IMR-90 (cell line): ENCODE measurements at regions not wholly inside any gene's neighbourhood (a gene's known extent, or its start where the extent isn't known, plus 50 kb on each side); places are given as distances from the start of the nearest gene placed in this dataset.

Experiments
- ATAC-seq: fragments of 200-7000 bp; cut with Tn5 transposase; 2 replicates; pipeline ENCODE4 v1.9.1; 2020; ENCODE audit warnings: low read depth, mild to moderate bottlenecking, moderate library complexity
- BruUV-seq: library from RNA; stranded (reverse); fragments of 400-500 nt; replicated peaks from 2 replicates; lab custom pipeline; 2021; lab: Mats Ljungman, UMichigan
- CTCF ChIA-PET: fragments of 300-600 bp; formaldehyde crosslinking; extraction: SDS; loops from one replicate; lab custom pipeline; 2021; ENCODE audit warnings: antibody characterized with exemption; lab: Yijun Ruan, JAX
- POLR2A ChIA-PET: fragments of 300-600 bp; sonication (Branson Sonifier 250); formaldehyde crosslinking; loops from one replicate; lab custom pipeline; 2022; ENCODE audit warnings: antibody characterized with exemption; ENCODE audit not compliant: unreplicated experiment; lab: Charles Lee
- DNase-seq: peaks from one replicate; pipeline ENCODE4 v3.0.0; 2013
- H2AFZ ChIP-seq: replicated peaks from 2 replicates; pipeline ENCODE3; 2013; ENCODE audit warnings: low read length, mild to moderate bottlenecking; ENCODE audit not compliant: poor library complexity
- H2AK5ac ChIP-seq: 2 replicates; pipeline ENCODE4 v1.6.1; 2013; ENCODE audit warnings: low read depth, low read length, inconsistent platforms
- H2AK9ac ChIP-seq: replicated peaks from 2 replicates; pipeline ENCODE3; 2013; ENCODE audit warnings: mild to moderate bottlenecking, low read depth, low read length, moderate library complexity; ENCODE audit not compliant: poor library complexity
- H2BK120ac ChIP-seq: 2 replicates; pipeline ENCODE4 v1.6.1; 2013; ENCODE audit warnings: low read depth, low read length, inconsistent platforms
- H2BK15ac ChIP-seq: 3 replicates; pipeline ENCODE4 v1.6.1; 2013; ENCODE audit warnings: low read depth, low read length, inconsistent platforms
- H2BK20ac ChIP-seq: 2 replicates; pipeline ENCODE4 v1.6.1; 2013; ENCODE audit warnings: low read depth, mild to moderate bottlenecking, inconsistent platforms, low read length, moderate library complexity
- H2BK5ac ChIP-seq: 2 replicates; pipeline ENCODE4 v1.6.1; 2013; ENCODE audit warnings: mild to moderate bottlenecking, low read depth, low read length, inconsistent platforms; ENCODE audit not compliant: poor library complexity, severe bottlenecking
- H3K14ac ChIP-seq: replicated peaks from 2 replicates; pipeline ENCODE4 v1.6.1; 2013; ENCODE audit warnings: low read depth, low read length, inconsistent platforms
- H3K18ac ChIP-seq: 2 replicates; pipeline ENCODE4 v1.6.1; 2013; ENCODE audit warnings: low read depth, low read length, control low read depth
- H3K23ac ChIP-seq: 2 replicates; pipeline ENCODE4 v1.6.1; 2013; ENCODE audit warnings: low read depth, low read length, inconsistent platforms
- H3K27ac ChIP-seq: 2 replicates; pipeline ENCODE4 v1.5.1; 2013; ENCODE audit warnings: mild to moderate bottlenecking, control low read depth, low read length; ENCODE audit not compliant: insufficient read depth
- H3K27me3 ChIP-seq: 2 replicates; pipeline ENCODE4 v1.6.1; 2013; ENCODE audit warnings: low read length; ENCODE audit not compliant: control insufficient read depth, insufficient read depth
- H3K36me3 ChIP-seq: 2 replicates; pipeline ENCODE4 v1.6.1; 2013; ENCODE audit warnings: low read length, mixed read lengths; ENCODE audit not compliant: control insufficient read depth, insufficient read depth
- H3K4ac ChIP-seq: 2 replicates; pipeline ENCODE4 v1.6.1; 2013; ENCODE audit warnings: low read depth, low read length, inconsistent platforms
- H3K4me1 ChIP-seq: 2 replicates; pipeline ENCODE4 v1.6.1; 2013; ENCODE audit warnings: low read length, mixed read lengths; ENCODE audit not compliant: control insufficient read depth, insufficient read depth
- H3K4me2 ChIP-seq: 2 replicates; pipeline ENCODE4 v1.6.1; 2013; ENCODE audit warnings: low read depth, mild to moderate bottlenecking, control low read depth, low read length, moderate library complexity
- H3K4me3 ChIP-seq: 2 replicates; pipeline ENCODE4 v1.5.1; 2013; ENCODE audit warnings: low read depth, mild to moderate bottlenecking, control low read depth, low read length, moderate library complexity; ENCODE audit not compliant: insufficient read depth
- H3K56ac ChIP-seq: 2 replicates; pipeline ENCODE4 v1.6.1; 2013; ENCODE audit warnings: low read length, inconsistent platforms; ENCODE audit not compliant: insufficient read depth; ENCODE audit errors: extremely low read depth
- H3K79me1 ChIP-seq, 2 experiments: 2 replicates each; pipeline ENCODE4 v1.6.1; 2013; ENCODE audit warnings: low read length in 2 of 2, inconsistent platforms in 1 of 2, low read depth in 1 of 2
- H3K9ac ChIP-seq: 2 replicates; pipeline ENCODE4 v1.6.1; 2013; ENCODE audit warnings: low read depth, low read length, control low read depth
- H3K9me1 ChIP-seq: 2 replicates; pipeline ENCODE4 v1.6.1; 2013; ENCODE audit warnings: low read length, inconsistent platforms; ENCODE audit not compliant: insufficient read depth
- H3K9me3 ChIP-seq: 2 replicates; pipeline ENCODE4 v1.6.1; 2013; ENCODE audit warnings: low read length; ENCODE audit not compliant: control insufficient read depth, insufficient read depth
- H4K20me1 ChIP-seq: 2 replicates; pipeline ENCODE4 v1.6.1; 2013; ENCODE audit warnings: low read length, inconsistent platforms; ENCODE audit not compliant: insufficient read depth
- H4K5ac ChIP-seq: 2 replicates; pipeline ENCODE4 v1.6.1; 2013; ENCODE audit warnings: mild to moderate bottlenecking, low read depth, low read length, control low read depth
- H4K8ac ChIP-seq, 2 experiments: 2 replicates each; pipeline ENCODE4 v1.6.1; 2013; ENCODE audit warnings: low read depth in 2 of 2, low read length in 2 of 2, control low read depth in 1 of 2, inconsistent platforms in 1 of 2
- H4K91ac ChIP-seq: 2 replicates; pipeline ENCODE4 v1.6.1; 2013; ENCODE audit warnings: low read depth, low read length, inconsistent platforms; ENCODE audit not compliant: insufficient read depth
- CEBPB ChIP-seq: IDR thresholded peaks from 2 replicates; pipeline ENCODE4 v1.6.1; 2012; ENCODE audit warnings: low read depth, low read length, improper control_type of control experiment
- CHD1 ChIP-seq: IDR thresholded peaks from 2 replicates; pipeline ENCODE4 v1.6.1; 2012; ENCODE audit warnings: low read depth, low read length, improper control_type of control experiment
- CTCF ChIP-seq: conservative IDR thresholded peaks from 2 replicates; pipeline ENCODE4 v1.5.1; 2012; ENCODE audit warnings: mild to moderate bottlenecking, low read depth, low read length, improper control_type of control experiment
- FOS ChIP-seq: fragments of 150-350 bp; IDR thresholded peaks from 2 replicates; pipeline ENCODE4 v1.6.1; 2016; ENCODE audit warnings: low read depth, low read length
- MAZ ChIP-seq: IDR thresholded peaks from 2 replicates; pipeline ENCODE4 v1.6.1; 2012; ENCODE audit warnings: low read depth, mild to moderate bottlenecking, low read length, improper control_type of control experiment, moderate library complexity, borderline replicate concordance
- RAD21 ChIP-seq: IDR thresholded peaks from 2 replicates; pipeline ENCODE4 v1.6.1; 2012; ENCODE audit warnings: low read length, improper control_type of control experiment
- SMC3 ChIP-seq: fragments of 150-350 bp; IDR thresholded peaks from 2 replicates; pipeline ENCODE4 v1.6.1; 2016; ENCODE audit warnings: low read depth, mild to moderate bottlenecking, antibody characterized with exemption, low read length, moderate library complexity
- WGBS, 2 experiments: methylation state at CpG; one replicate each; pipeline versions ENCODE4 v1.1.5 to v1.1.7; 2013; ENCODE audit warnings: missing lambda C conversion rate in 2 of 2; ENCODE audit not compliant: insufficient read length in 1 of 2; ENCODE audit errors: extremely low coverage in 2 of 2; 5-methylcytosine and 5-hydroxymethylcytosine counted together
- dilution Hi-C: fragments of 300-500 bp; cut with HindIII; formaldehyde crosslinking; loops from one replicate; pipeline ENCODE4 v1.14.3; 2018; ENCODE audit warnings: low sequenced_read_pairs; ENCODE audit not compliant: unreplicated experiment
- in situ Hi-C: fragments of 300-500 bp; cut with MboI; formaldehyde crosslinking; loops from 3 replicates; pipeline ENCODE4 v1.14.3; 2019; ENCODE audit warnings: low sequenced_read_pairs, inconsistent platforms, mixed read lengths
- intact Hi-C: fragments of 100-400 bp; cut with micrococcal nuclease; formaldehyde crosslinking; loops from 2 replicates; pipeline ENCODE4 v1.10.0; 2022

GRCh38 chr2:19833978-19834377, 67.8 kb downstream of the TTC32 start:
- POLR2A ChIA-PET = no interaction called here
- Histone ChIP-seq H3K9ac (no peak overlapping the region), H3K23ac (no peak overlapping the region), H3K27ac (no peak overlapping the region), H2AK9ac (no peak overlapping the region), H3K4ac (no peak overlapping the region), H4K91ac (no peak overlapping the region), H3K18ac (no peak overlapping the region), H3K4me1 (no peaks in the 10 kb centered on the region), H3K36me3 (no peaks in the 10 kb centered on the region), H3K9me1 (no peaks in the 10 kb centered on the region), H4K20me1 (no peaks in the 10 kb centered on the region), H3K4me2 (no peak overlapping the region), H2BK20ac (no peak overlapping the region), H4K5ac (no peak overlapping the region), H3K9me3 (peaks cover 2% of the 10 kb centered on the region; the same call in 1 of the 2 replicates), H2AK5ac (no peak overlapping the region), H3K79me1 (no peaks in the 10 kb centered on the region), H4K8ac (no peak overlapping the region), H2BK120ac (no peak overlapping the region), H3K56ac (no peak overlapping the region), H3K14ac (no peak overlapping the region), H2AFZ (no peak overlapping the region), H2BK15ac (no peak overlapping the region), H3K4me3 (no peak overlapping the region), H3K27me3 (peaks cover 9% of the 10 kb centered on the region), H2BK5ac (no peak overlapping the region)
- intact Hi-C loops (no loop called here), dilution Hi-C loops (no loop called here), in situ Hi-C loops (no loop called here)
- CTCF ChIA-PET = no interaction called here
- ATAC-seq (no peak), DNase-seq (no peak)
- WGBS, 2 experiments = no CpG with 5 or more reads among the region's 3 CpGs
- BruUV-seq = no TSS peak
- TF ChIP-seq FOS (no peak), CEBPB (no peak), CHD1 (no peak), MAZ (no peak), RAD21 (no peak), CTCF (no peak), SMC3 (no peak)
